ENCODE measurements at regions not wholly inside any gene's neighbourhood (a gene's known extent, or its start where the extent isn't known, plus 50 kb on each side); places are given as distances from the start of the nearest gene placed in this dataset.

- H3K4me3 ChIP-seq (ENCODE audit: low read depth, low read length): no peak overlapping the region
- no peak for DNase-seq (ENCODE audit: low read depth)
- no peak for TF ChIP-seq CTCF (IDR thresholded peaks at IDR 0.05; ENCODE audit: insufficient read depth, low read length)
Measured at GRCh38 chr2:156845806-156846558, 409.8 kb downstream of the GPD2 start.

- no peak for TF ChIP-seq CTCF (IDR thresholded peaks at IDR 0.05; ENCODE audit: insufficient read depth, low read length)
- no peak for DNase-seq (ENCODE audit: low read depth)
- H3K4me3 ChIP-seq (ENCODE audit: low read depth, low read length): no peak overlapping the region
Measured at GRCh38 chr2:156852210-156852609, 405.3 kb upstream of the GALNT5 start.

GRCh38 chr2:156852681-156853080, 404.8 kb upstream of the GALNT5 start:
- no peak for DNase-seq (ENCODE audit: low read depth)
- H3K4me3 ChIP-seq (ENCODE audit: low read depth, low read length): no peak overlapping the region
- no peak for TF ChIP-seq CTCF (IDR thresholded peaks at IDR 0.05; ENCODE audit: insufficient read depth, low read length)

- DNase-seq (ENCODE audit: low read depth): peak; percentile 11
- TF ChIP-seq CTCF (IDR thresholded peaks at IDR 0.05; ENCODE audit: insufficient read depth, low read length): no peak
- H3K4me3 ChIP-seq (ENCODE audit: low read depth, low read length): no peak overlapping the region
Measured at GRCh38 chr2:156864325-156864724, 393.2 kb upstream of the GALNT5 start.

- H3K4me3 ChIP-seq (ENCODE audit: low read depth, low read length): no peak overlapping the region
- no peak for TF ChIP-seq CTCF (IDR thresholded peaks at IDR 0.05; ENCODE audit: insufficient read depth, low read length)
- no peak for DNase-seq (ENCODE audit: low read depth)
Measured at GRCh38 chr2:156864753-156865152, 392.8 kb upstream of the GALNT5 start.

GRCh38 chr2:156867201-156867600, 390.3 kb upstream of the GALNT5 start:
- TF ChIP-seq CTCF (IDR thresholded peaks at IDR 0.05; ENCODE audit: insufficient read depth, low read length): no peak
- no peak overlapping the region for H3K4me3 ChIP-seq (ENCODE audit: low read depth, low read length)
- peak; percentile 3 for DNase-seq (ENCODE audit: low read depth)

GRCh38 chr2:156874707-156875106, 382.8 kb upstream of the GALNT5 start:
- no peak for TF ChIP-seq CTCF (IDR thresholded peaks at IDR 0.05; ENCODE audit: insufficient read depth, low read length)
- no peak overlapping the region for H3K4me3 ChIP-seq (ENCODE audit: low read depth, low read length)
- no peak for DNase-seq (ENCODE audit: low read depth)

Data from fibroblast of the aortic adventitia (primary cell).